Epithelial cell of esophagus (primary cell): ENCODE measurements at regions not wholly inside any gene's neighbourhood (a gene's known extent, or its start where the extent isn't known, plus 50 kb on each side); places are given as distances from the start of the nearest gene placed in this dataset.

Experiments
- DNase-seq: peaks from one replicate; pipeline ENCODE4 v3.0.0; 2010; ENCODE audit warnings: low read depth
- H3K4me3 ChIP-seq: 2 replicates; pipeline ENCODE4 v1.5.1; 2011; ENCODE audit warnings: mild to moderate bottlenecking, low read length, control low read depth
- CTCF ChIP-seq: IDR thresholded peaks from 2 replicates; pipeline ENCODE4 v1.5.1; 2011; ENCODE audit warnings: low read depth, mild to moderate bottlenecking, low read length, control low read depth, inconsistent platforms; ENCODE audit not compliant: insufficient read depth; ENCODE audit errors: missing control alignments

DNA sequence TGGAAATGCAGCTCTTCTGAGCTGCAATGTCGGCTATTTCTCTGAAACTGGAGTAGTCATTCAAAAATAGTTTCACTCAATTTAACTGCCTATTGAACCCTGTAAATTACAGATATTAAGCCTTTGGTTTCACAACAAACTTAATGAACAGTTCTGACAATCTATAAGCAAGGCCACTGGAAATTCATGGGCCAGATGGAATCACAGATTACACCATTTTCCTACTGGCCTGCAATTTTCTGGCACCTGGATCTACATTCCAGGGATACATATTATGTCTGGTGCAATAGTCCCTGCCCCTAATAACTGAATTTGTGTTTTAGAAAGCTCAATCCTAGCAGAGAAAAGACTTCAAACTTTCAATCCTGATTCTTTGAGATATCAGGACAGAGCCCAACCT lies 551.7 kb downstream of the RNF144A start:
- no peak for DNase-seq
- no peak for TF ChIP-seq CTCF
- H3K4me3 ChIP-seq = no peak overlapping the region

DNA sequence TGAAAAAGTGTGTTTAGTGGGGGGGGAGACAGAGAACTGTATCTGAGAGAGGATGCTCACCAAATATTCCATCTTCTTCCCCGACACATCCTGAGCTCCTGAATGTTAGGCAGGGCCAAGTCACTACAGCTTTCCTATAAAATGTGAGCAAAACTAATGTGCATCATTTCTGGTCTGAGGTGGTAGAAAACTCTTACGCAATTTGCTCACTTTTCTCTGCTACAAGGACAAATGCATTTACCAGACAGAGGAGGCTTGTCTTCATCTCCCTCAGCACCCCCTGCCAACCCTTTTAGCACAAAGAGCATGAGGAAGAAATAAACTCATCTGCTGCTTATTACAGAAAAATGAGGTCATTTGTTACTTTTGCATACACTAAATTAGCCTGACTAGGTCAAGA lies 554.0 kb downstream of the RNF144A start:
- DNase-seq = no peak
- no peak overlapping the region for H3K4me3 ChIP-seq
- TF ChIP-seq CTCF = no peak

DNA sequence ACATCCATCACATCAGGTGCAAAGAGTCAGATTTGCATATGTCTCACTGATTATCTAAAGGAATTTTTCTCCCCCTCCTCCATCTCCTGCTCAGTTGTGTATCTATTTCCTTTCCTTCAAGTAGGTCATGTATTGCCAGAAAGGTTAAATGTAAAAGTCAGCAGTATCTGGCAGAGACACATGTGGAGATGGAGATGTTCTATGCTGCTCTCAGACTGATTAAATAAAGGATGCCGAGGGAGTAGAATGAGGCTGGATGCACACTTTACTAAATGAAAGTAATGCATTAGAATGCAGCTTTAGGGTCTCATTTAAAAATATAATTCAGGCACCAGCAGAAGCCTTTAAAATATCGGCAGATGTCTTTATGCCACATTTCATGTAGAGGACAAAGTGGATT lies 555.3 kb downstream of the RNF144A start:
- no peak for DNase-seq
- TF ChIP-seq CTCF = no peak
- no peak overlapping the region for H3K4me3 ChIP-seq

GRCh38 chr2:7473135-7473771 lies 556.0 kb downstream of the RNF144A start:
- no peak for DNase-seq
- H3K4me3 ChIP-seq = no peak overlapping the region
- no peak for TF ChIP-seq CTCF

- H3K4me3 ChIP-seq = no peak overlapping the region
- TF ChIP-seq CTCF = no peak
- no peak for DNase-seq
Measured at GRCh38 chr2:7476371-7476770, 559.2 kb downstream of the RNF144A start.

DNA sequence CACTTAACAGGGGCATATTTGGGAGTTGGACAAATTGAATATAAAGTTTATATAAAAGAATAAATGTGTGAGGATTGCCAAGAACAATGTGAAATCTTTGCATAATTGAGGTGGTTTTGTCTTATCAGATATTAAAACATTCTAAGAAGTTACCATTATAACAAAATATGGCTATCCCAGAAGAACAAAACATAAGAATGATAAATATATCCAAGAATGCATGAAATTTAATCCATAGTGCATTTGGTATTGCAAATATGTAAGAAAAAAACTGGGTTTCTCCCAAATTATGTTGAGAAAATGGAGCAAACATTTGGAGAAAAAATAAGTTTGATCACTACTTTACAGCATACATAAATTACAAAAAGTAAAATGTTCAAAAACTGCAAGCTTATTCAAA lies 562.4 kb downstream of the RNF144A start:
- TF ChIP-seq CTCF = no peak
- no peak for DNase-seq
- H3K4me3 ChIP-seq = no peak overlapping the region

DNA sequence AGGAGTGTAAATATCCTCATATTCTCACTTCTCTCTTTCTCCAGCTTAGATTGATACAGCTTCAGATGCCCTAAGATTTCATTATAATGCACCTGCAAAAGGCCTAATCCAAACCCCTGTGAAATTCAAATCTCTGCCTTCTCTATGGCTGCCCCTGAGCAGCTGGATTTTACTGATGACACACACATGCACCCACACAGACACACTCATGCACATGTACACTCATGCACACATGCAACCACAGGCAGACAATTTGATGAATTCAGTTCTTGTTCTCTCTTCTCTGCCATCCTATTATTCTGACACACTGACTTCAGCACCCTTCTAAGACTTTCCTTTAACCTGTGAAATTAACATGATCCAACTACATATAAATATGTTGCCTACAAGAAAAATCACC lies 563.2 kb downstream of the RNF144A start:
- no peak overlapping the region for H3K4me3 ChIP-seq
- no peak for TF ChIP-seq CTCF
- no peak for DNase-seq
